GM12874 (cell line): ENCODE measurements at regions not wholly inside any gene's neighbourhood (a gene's known extent, or its start where the extent isn't known, plus 50 kb on each side); places are given as distances from the start of the nearest gene placed in this dataset.
A peak's percentile ranks its signal among the peaks of the same experiment; 100 is the strongest.

ENCODE experiments used
- CTCF ChIP-seq: IDR thresholded peaks from 2 replicates; pipeline ENCODE4 v1.5.1; 2011; ENCODE audit warnings: low read depth, mild to moderate bottlenecking, control low read depth, low read length, moderate library complexity; ENCODE audit not compliant: insufficient read depth

- no peak for TF ChIP-seq CTCF
Measured at GRCh38 chr2:65992198-65992554, 442.7 kb upstream of the MEIS1 start.

- no peak for TF ChIP-seq CTCF
Measured at GRCh38 chr2:65991381-65992197, 443.3 kb upstream of the MEIS1 start.

GRCh38 chr2:65985986-65986385 is 448.9 kb upstream of the MEIS1 start:
- TF ChIP-seq CTCF: no peak

GRCh38 chr2:65980531-65980930 is 454.4 kb upstream of the MEIS1 start:
- no peak for TF ChIP-seq CTCF

- TF ChIP-seq CTCF: no peak
Measured at GRCh38 chr2:65979446-65979845, 455.5 kb upstream of the MEIS1 start.

GRCh38 chr2:65974067-65974723 is 460.7 kb upstream of the MEIS1 start:
- peak; percentile 25; the same call in 1 of the 2 replicates for TF ChIP-seq CTCF

- TF ChIP-seq CTCF: no peak
Measured at GRCh38 chr2:65969161-65969560, 465.8 kb upstream of the MEIS1 start.
